HCT116 (cell line): ENCODE measurements at regions not wholly inside any gene's neighbourhood (a gene's known extent, or its start where the extent isn't known, plus 50 kb on each side); places are given as distances from the start of the nearest gene placed in this dataset.

Source experiments
- ATAC-seq: fragments of 200-7000 bp; cut with Tn5 transposase; 2 replicates; pipeline ENCODE4 v1.9.1; 2020; ENCODE audit warnings: mild to moderate bottlenecking, moderate library complexity
- BruUV-seq: library from RNA; stranded (reverse); fragments of 400-500 nt; replicated peaks from 2 replicates; lab custom pipeline; 2021; lab: Mats Ljungman, UMichigan
- CTCF ChIA-PET: fragments of 300-600 bp; sonication (Branson Sonifier 250); formaldehyde crosslinking; loops from one replicate; lab custom pipeline; 2021; ENCODE audit warnings: antibody characterized with exemption; lab: Charles Lee
- POLR2A ChIA-PET: fragments of 300-600, 350-600 bp; sonication (Branson Sonifier 250); formaldehyde crosslinking; loops from one replicate; lab custom pipeline; 2021; ENCODE audit warnings: antibody characterized with exemption; lab: Charles Lee
- RAD21 ChIA-PET, 2 experiments: fragments of 300-600 bp; sonication (Branson Sonifier 250); formaldehyde crosslinking; loops; one replicate each; lab custom pipeline; 2023; ENCODE audit warnings: low total read pairs in 2 of 2; ENCODE audit not compliant: uncharacterized antibody in 2 of 2, unreplicated experiment in 2 of 2, low non-redundant PET in 1 of 2; lab: Charles Lee
- DNase-seq: peaks from one replicate; pipeline ENCODE4 v3.0.0-alpha.2; 2010; ENCODE audit warnings: low read depth, low spot score
- H2AFZ ChIP-seq: fragments of 200-600 bp; shearing (Covaris generic), sonication (generic); 2 replicates; pipeline ENCODE4 v1.6.1; 2017; ENCODE audit warnings: low read depth, mixed run types, mixed read lengths, antibody characterized with exemption, low read length; ENCODE audit not compliant: poor library complexity, severe bottlenecking
- H3K27ac ChIP-seq: 2 replicates; pipeline ENCODE4 v1.5.1; 2012; ENCODE audit warnings: low read depth, low read length
- H3K27me3 ChIP-seq: fragments of 200-600 bp; sonication (generic); 2 replicates; pipeline ENCODE4 v1.6.1; 2016; ENCODE audit warnings: mixed run types, low read length, mixed read lengths; ENCODE audit not compliant: insufficient read depth
- H3K36me3 ChIP-seq, 2 experiments: fragments of 200-500 bp in 1 of 2; fragments of 200-600 bp in 1 of 2; sonication (Bioruptor generic) in 1 of 2; sonication (generic) in 1 of 2; 2 replicates each; pipeline versions ENCODE4 v1.5.1 to v1.6.1; 2014 to 2016; ENCODE audit warnings: low read length in 2 of 2, inconsistent platforms in 1 of 2, mixed read lengths in 1 of 2, mixed run types in 1 of 2; ENCODE audit not compliant: insufficient read depth in 2 of 2, control insufficient read depth in 1 of 2
- H3K4me1 ChIP-seq, 2 experiments: fragments of 200-600 bp in 1 of 2; sonication (generic) in 1 of 2; 2 replicates each; pipeline versions ENCODE4 v1.5.1 to v1.6.1; 2012 to 2017; ENCODE audit warnings: low read length in 2 of 2, inconsistent platforms in 1 of 2, mild to moderate bottlenecking in 1 of 2, mixed read lengths in 1 of 2, mixed run types in 1 of 2, moderate library complexity in 1 of 2; ENCODE audit not compliant: insufficient read depth in 2 of 2, control insufficient read depth in 1 of 2
- H3K4me2 ChIP-seq: fragments of 200-600 bp; sonication (generic); 2 replicates; pipeline ENCODE4 v1.6.1; 2017; ENCODE audit warnings: mixed run types, low read length, mixed read lengths
- H3K4me3 ChIP-seq, 2 experiments: fragments of 200-600 bp in 1 of 2; sonication (generic) in 1 of 2; replicated peaks in 1 of 2; 2 replicates each; pipeline ENCODE4 v1.5.1; 2011 to 2016; ENCODE audit warnings: low read length in 2 of 2, control low read depth in 1 of 2, low read depth in 1 of 2, mild to moderate bottlenecking in 1 of 2, mixed read lengths in 1 of 2, mixed run types in 1 of 2
- H3K79me2 ChIP-seq: fragments of 200-600 bp; sonication (generic); 2 replicates; pipeline ENCODE4 v1.6.1; 2017; ENCODE audit warnings: mild to moderate bottlenecking, mixed run types, low read length, moderate library complexity, mixed read lengths; ENCODE audit not compliant: insufficient read depth
- H3K9ac ChIP-seq: fragments of 200-600 bp; sonication (generic); 2 replicates; pipeline ENCODE4 v1.6.1; 2016; ENCODE audit warnings: low read length, mixed read lengths
- H3K9me2 ChIP-seq: fragments of 200-600 bp; sonication (generic), shearing (Covaris generic); 2 replicates; pipeline ENCODE4 v1.6.1; 2017; ENCODE audit warnings: mixed run types, mild to moderate bottlenecking, moderate library complexity; ENCODE audit not compliant: insufficient read depth
- H3K9me3 ChIP-seq, 2 experiments: fragments of 200-500 bp in 1 of 2; fragments of 200-600 bp in 1 of 2; sonication (Bioruptor generic) in 1 of 2; sonication (generic) in 1 of 2; 2 replicates each; pipeline ENCODE4 v1.6.1; 2014 to 2017; ENCODE audit warnings: low read length in 2 of 2, mixed read lengths in 2 of 2, inconsistent platforms in 1 of 2, low read depth in 1 of 2, mild to moderate bottlenecking in 1 of 2, mixed run types in 1 of 2, moderate library complexity in 1 of 2; ENCODE audit not compliant: control insufficient read depth in 1 of 2, insufficient read depth in 1 of 2
- H4K20me1 ChIP-seq: fragments of 200-600 bp; sonication (generic), shearing (Covaris generic); 2 replicates; pipeline ENCODE4 v1.6.1; 2017; ENCODE audit warnings: mixed run types, mild to moderate bottlenecking, moderate library complexity; ENCODE audit not compliant: insufficient read depth
- EGR1 ChIP-seq: IDR thresholded peaks from 2 replicates; pipeline ENCODE4 v1.6.1; 2012; ENCODE audit warnings: low read depth
- ELF1 ChIP-seq: IDR thresholded peaks from 2 replicates; pipeline ENCODE4 v1.6.1; 2012; ENCODE audit warnings: low read depth, borderline replicate concordance
- EZH2phosphoT487 ChIP-seq: fragments of 200-600 bp; IDR thresholded peaks from 2 replicates; pipeline ENCODE4 v1.6.1; 2018; ENCODE audit warnings: antibody characterized with exemption, borderline replicate concordance
- FOSL1 ChIP-seq: IDR thresholded peaks from 2 replicates; pipeline ENCODE4 v1.6.1; 2012; ENCODE audit warnings: low read depth
- JUND ChIP-seq: IDR thresholded peaks from 2 replicates; pipeline ENCODE4 v1.6.1; 2012
- POLR2A ChIP-seq: IDR thresholded peaks from 2 replicates; pipeline ENCODE4 v1.7.0; 2011; ENCODE audit warnings: borderline replicate concordance; ENCODE audit not compliant: insufficient read depth, insufficient read length; ENCODE audit errors: extremely low read depth
- RAD21 ChIP-seq: IDR thresholded peaks from 2 replicates; pipeline ENCODE4 v1.6.1; 2012; ENCODE audit warnings: low read depth, mild to moderate bottlenecking
- SRF ChIP-seq: IDR thresholded peaks from 2 replicates; pipeline ENCODE4 v1.6.1; 2012; ENCODE audit warnings: low read depth
- ZNF274 ChIP-seq: fragments of 200-500 bp; sonication (Bioruptor generic); IDR thresholded peaks from 2 replicates; pipeline ENCODE4 v1.6.1; 2014; ENCODE audit warnings: mild to moderate bottlenecking, low read depth, low read length, inconsistent platforms
- intact Hi-C: fragments of 100-400 bp; cut with micrococcal nuclease; formaldehyde crosslinking; loops from 2 replicates; pipeline ENCODE4 v1.10.0; 2022
- TF ChIP-seq, protein P1 (sequence below): IDR thresholded peaks from 2 replicates; pipeline ENCODE4 v1.6.1; 2012

DNA sequence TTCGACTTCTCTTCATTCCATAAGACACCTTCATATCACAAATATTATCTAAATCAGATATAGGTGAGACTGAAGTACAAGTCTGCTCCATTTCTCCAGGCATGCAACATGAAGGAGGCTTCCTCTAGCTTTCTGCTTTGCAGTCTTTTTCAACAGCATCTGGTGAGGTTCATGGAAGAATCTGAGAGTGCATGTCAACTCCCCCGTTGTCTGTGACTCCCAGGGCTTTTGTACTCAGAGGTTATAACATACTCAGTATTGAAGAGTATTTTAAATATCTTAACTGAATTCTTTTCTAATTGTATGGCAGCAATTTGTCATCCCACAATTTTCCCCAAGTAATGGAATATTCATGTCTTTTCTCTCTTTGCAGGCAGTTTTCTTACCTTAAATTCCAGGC, 448.7 kb downstream of the CDH8 start (continued):
- TF ChIP-seq ZNF274 (no peak), SRF (no peak), EGR1 (no peak), JUND (no peak), EZH2phosphoT487 (no peak), ELF1 (no peak)
- TF ChIP-seq, all 23 proteins: peak for 0

GRCh38 chr16:61581417-61582046, 454.7 kb downstream of the CDH8 start:
- Histone ChIP-seq H3K4me2 (no peak overlapping the region), H3K4me3 (no peak overlapping the region), H3K9ac (no peak overlapping the region), H2AFZ (no peak overlapping the region), H3K27ac (no peak overlapping the region), H3K79me2 (no peaks in the 10 kb centered on the region), H3K9me3 (peaks cover 7 to 24% of the 10 kb centered on the region in 2 experiments; a peak in 3 of 4 replicates), H3K9me2 (no peaks in the 10 kb centered on the region), H4K20me1 (no peaks in the 10 kb centered on the region), H3K4me1 (no peaks in the 10 kb centered on the region), H3K36me3 (no peaks in the 10 kb centered on the region), H3K27me3 (no peaks in the 10 kb centered on the region)
- no TSS peak for BruUV-seq
- ChIA-PET POLR2A (no interaction called here), RAD21 (no interaction called here), CTCF (no interaction called here)
- DNase-seq: no peak
- ATAC-seq: no peak
- intact Hi-C loops: no loop called here
- TF ChIP-seq POLR2A (no peak), EZH2phosphoT487 (no peak)

GRCh38 chr16:61580579-61580978, 455.7 kb downstream of the CDH8 start:
- Histone ChIP-seq H3K9me3 (peaks cover 7 to 33% of the 10 kb centered on the region in 2 experiments; a peak in 3 of 4 replicates), H3K27ac (no peak overlapping the region), H3K9ac (no peak overlapping the region), H3K36me3 (no peaks in the 10 kb centered on the region), H3K4me3 (no peak overlapping the region), H4K20me1 (no peaks in the 10 kb centered on the region), H2AFZ (no peak overlapping the region), H3K9me2 (no peaks in the 10 kb centered on the region), H3K4me2 (no peak overlapping the region), H3K79me2 (no peaks in the 10 kb centered on the region), H3K27me3 (no peaks in the 10 kb centered on the region), H3K4me1 (no peaks in the 10 kb centered on the region)
- ChIA-PET RAD21 (no interaction called here), CTCF (no interaction called here), POLR2A (no interaction called here)
- no TSS peak for BruUV-seq
- ATAC-seq (no peak), DNase-seq (no peak)
- intact Hi-C loops: no loop called here
- no peak for TF ChIP-seq FOSL1
- TF ChIP-seq EGR1: no peak
- no peak for TF ChIP-seq RAD21
- TF ChIP-seq, protein P1, sequence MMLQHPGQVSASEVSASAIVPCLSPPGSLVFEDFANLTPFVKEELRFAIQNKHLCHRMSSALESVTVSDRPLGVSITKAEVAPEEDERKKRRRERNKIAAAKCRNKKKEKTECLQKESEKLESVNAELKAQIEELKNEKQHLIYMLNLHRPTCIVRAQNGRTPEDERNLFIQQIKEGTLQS: no peak
